H1 (cell line): ENCODE measurements at regions not wholly inside any gene's neighbourhood (a gene's known extent, or its start where the extent isn't known, plus 50 kb on each side); places are given as distances from the start of the nearest gene placed in this dataset.

ENCODE experiments used
- CTCF ChIA-PET: fragments of 300-600 bp; sonication (Branson Sonifier 250); formaldehyde crosslinking; loops from one replicate; lab custom pipeline; 2021; ENCODE audit not compliant: partially characterized antibody; lab: Charles Lee
- POLR2A ChIA-PET: fragments of 300-600 bp; sonication (Branson Sonifier 250); formaldehyde crosslinking; loops from one replicate; lab custom pipeline; 2021; ENCODE audit warnings: inconsistent platforms; ENCODE audit not compliant: partially characterized antibody; lab: Charles Lee
- DNase-seq, 2 experiments: peaks; one replicate each; pipeline versions ENCODE4 v3.0.0 to v3.0.0-alpha.2; 2010 to 2022; ENCODE audit warnings: low spot score in 2 of 2, low read depth in 1 of 2, mixed read lengths in 1 of 2
- FAIRE-seq: peaks from 2 replicates; lab custom pipeline; 2011; peaks lifted over from hg19 to GRCh38; lab: Jason Lieb, UNC
- H2AFZ ChIP-seq: 2 replicates; pipeline ENCODE4 v1.8.1; 2012; ENCODE audit warnings: low read length, inconsistent platforms
- H2AK5ac ChIP-seq: 2 replicates; pipeline ENCODE4 v1.6.1; 2013; ENCODE audit warnings: low read depth, low read length
- H2BK120ac ChIP-seq: replicated peaks from 2 replicates; pipeline ENCODE3; 2013; ENCODE audit warnings: low read depth, low read length, inconsistent platforms
- H2BK12ac ChIP-seq: 2 replicates; pipeline ENCODE4 v1.6.1; 2013; ENCODE audit warnings: low read depth, low read length
- H2BK15ac ChIP-seq: 2 replicates; pipeline ENCODE4 v1.6.1; 2013; ENCODE audit warnings: low read length
- H2BK20ac ChIP-seq: 2 replicates; pipeline ENCODE4 v1.6.1; 2013; ENCODE audit warnings: low read length
- H2BK5ac ChIP-seq: 2 replicates; pipeline ENCODE4 v1.6.1; 2013; ENCODE audit warnings: low read depth, low read length
- H3K14ac ChIP-seq: 2 replicates; pipeline ENCODE4 v1.6.1; 2013; ENCODE audit warnings: inconsistent platforms; ENCODE audit not compliant: insufficient read length
- H3K18ac ChIP-seq: 2 replicates; pipeline ENCODE4 v1.6.1; 2013; ENCODE audit warnings: low read length; ENCODE audit errors: extremely low read depth
- H3K23ac ChIP-seq: 2 replicates; pipeline ENCODE4 v1.6.1; 2013; ENCODE audit warnings: inconsistent platforms; ENCODE audit not compliant: insufficient read length
- H3K23me2 ChIP-seq: 2 replicates; pipeline ENCODE4 v1.6.1; 2013; ENCODE audit warnings: low read depth, low read length
- H3K27ac ChIP-seq: 2 replicates; pipeline ENCODE4 v1.6.1; 2011; ENCODE audit warnings: low read depth, low read length, inconsistent platforms
- H3K27me3 ChIP-seq, 4 experiments: replicated peaks in 1 of 4; 1 replicate in 1 of 4; 2 replicates in 3 of 4; pipeline versions ENCODE4 v1.6.1 to v1.8.1; 2011 to 2013; ENCODE audit warnings: low read length in 3 of 4, mild to moderate bottlenecking in 3 of 4, inconsistent platforms in 2 of 4, mixed read lengths in 2 of 4, moderate library complexity in 1 of 4; ENCODE audit not compliant: control insufficient read depth in 3 of 4, insufficient read depth in 3 of 4; ENCODE audit errors: extremely low read depth in 1 of 4
- H3K36me3 ChIP-seq, 4 experiments: 2 replicates each; pipeline versions ENCODE4 v1.6.1 to v1.8.1; 2011 to 2013; ENCODE audit warnings: mild to moderate bottlenecking in 4 of 4, low read length in 3 of 4, moderate library complexity in 2 of 4, control low read depth in 1 of 4, inconsistent platforms in 1 of 4; ENCODE audit not compliant: insufficient read depth in 4 of 4, control insufficient read depth in 2 of 4
- H3K4ac ChIP-seq: replicated peaks from 2 replicates; pipeline ENCODE3; 2013; ENCODE audit warnings: low read length, low read depth, mixed read lengths, inconsistent platforms; ENCODE audit not compliant: insufficient read length
- H3K4me1 ChIP-seq, 4 experiments: replicated peaks in 1 of 4; 1 replicate in 1 of 4; 2 replicates in 3 of 4; pipeline versions ENCODE4 v1.6.1 to v1.8.1; 2011 to 2013; ENCODE audit warnings: low read length in 3 of 4, inconsistent platforms in 2 of 4, mixed read lengths in 1 of 4; ENCODE audit not compliant: insufficient read depth in 4 of 4, control insufficient read depth in 3 of 4
- H3K4me2 ChIP-seq, 2 experiments: 2 replicates each; pipeline versions ENCODE4 v1.6.1 to v1.8.1; 2011 to 2013; ENCODE audit warnings: low read depth in 2 of 2, low read length in 2 of 2, control low read depth in 1 of 2, inconsistent platforms in 1 of 2, mild to moderate bottlenecking in 1 of 2; ENCODE audit not compliant: insufficient read depth in 1 of 2
- H3K4me3 ChIP-seq, 4 experiments: fragments of 200-600, 300-600 bp in 1 of 4; sonication (generic), shearing (Covaris generic), sonication (Bioruptor Twin) in 1 of 4; 2 replicates each; pipeline versions ENCODE4 v1.5.1 to v1.8.1; 2011 to 2016; ENCODE audit warnings: low read length in 4 of 4, low read depth in 3 of 4, control low read depth in 2 of 4, inconsistent platforms in 2 of 4, mild to moderate bottlenecking in 2 of 4, mixed read lengths in 1 of 4, moderate library complexity in 1 of 4; ENCODE audit not compliant: insufficient read depth in 2 of 4; ENCODE audit errors: extremely low read depth in 1 of 4
- H3K56ac ChIP-seq: replicated peaks from 2 replicates; pipeline ENCODE3; 2013; ENCODE audit warnings: low read depth, mild to moderate bottlenecking, mixed read lengths, low read length, inconsistent platforms; ENCODE audit not compliant: insufficient read length
- H3K79me1 ChIP-seq: 2 replicates; pipeline ENCODE4 v1.6.1; 2013; ENCODE audit warnings: low read depth, low read length, control low read depth
- H3K79me2 ChIP-seq, 2 experiments: 2 replicates each; pipeline versions ENCODE4 v1.6.1 to v1.8.1; 2012 to 2013; ENCODE audit warnings: low read length in 2 of 2, mild to moderate bottlenecking in 2 of 2, inconsistent platforms in 1 of 2; ENCODE audit not compliant: insufficient read depth in 2 of 2, control insufficient read depth in 1 of 2
- H3K9ac ChIP-seq, 4 experiments: replicated peaks in 1 of 4; 1 replicate in 1 of 4; 2 replicates in 3 of 4; pipeline versions ENCODE4 v1.6.1 to v1.8.1; 2011 to 2013; ENCODE audit warnings: low read depth in 3 of 4, low read length in 3 of 4, control low read depth in 2 of 4, mild to moderate bottlenecking in 2 of 4, moderate library complexity in 2 of 4, inconsistent platforms in 1 of 4; ENCODE audit errors: extremely low read depth in 1 of 4
- H3K9me3 ChIP-seq, 2 experiments: 2 replicates each; pipeline versions ENCODE4 v1.6.1 to v1.8.1; 2012 to 2013; ENCODE audit warnings: mild to moderate bottlenecking in 2 of 2, moderate library complexity in 2 of 2, control low read depth in 1 of 2, inconsistent platforms in 1 of 2, low read depth in 1 of 2, low read length in 1 of 2, mixed read lengths in 1 of 2; ENCODE audit not compliant: insufficient read depth in 2 of 2
- H4K20me1 ChIP-seq, 2 experiments: replicated peaks in 1 of 2; 2 replicates each; pipeline versions ENCODE3 to v1.8.1; 2011 to 2013; ENCODE audit warnings: inconsistent platforms in 2 of 2, low read length in 2 of 2, mild to moderate bottlenecking in 1 of 2; ENCODE audit not compliant: insufficient read depth in 2 of 2, control insufficient read depth in 1 of 2
- H4K5ac ChIP-seq: 2 replicates; pipeline ENCODE4 v1.6.1; 2013; ENCODE audit warnings: low read length, low read depth, mixed read lengths, inconsistent platforms; ENCODE audit not compliant: insufficient read length
- H4K8ac ChIP-seq: 2 replicates; pipeline ENCODE4 v1.8.0; 2013; ENCODE audit warnings: mild to moderate bottlenecking, moderate library complexity, low read length, inconsistent platforms; ENCODE audit not compliant: insufficient read depth; ENCODE audit errors: extremely low read depth
- H4K91ac ChIP-seq: replicated peaks from 2 replicates; pipeline ENCODE3; 2013; ENCODE audit warnings: low read length, mixed read lengths, inconsistent platforms; ENCODE audit not compliant: insufficient read length
- ASH2L ChIP-seq: fragments of 200-600, 300-600 bp; sonication (generic); IDR thresholded peaks from one replicate; pipeline ENCODE4 v1.7.1; 2017; ENCODE audit warnings: low read length
- CHD1 ChIP-seq: IDR thresholded peaks from 2 replicates; pipeline ENCODE4 v1.6.1; 2012; ENCODE audit warnings: low read depth, low read length, improper control_type of control experiment
- JUN ChIP-seq: IDR thresholded peaks from 2 replicates; pipeline ENCODE4 v1.6.1; 2011; ENCODE audit warnings: low read depth, mild to moderate bottlenecking, improper control_type of control experiment, low read length
- RFX5 ChIP-seq: IDR thresholded peaks from 2 replicates; pipeline ENCODE4 v1.6.1; 2011; ENCODE audit warnings: low read depth, low read length, improper control_type of control experiment, borderline replicate concordance
- TBP ChIP-seq: IDR thresholded peaks from 2 replicates; pipeline ENCODE4 v1.6.1; 2011; ENCODE audit warnings: low read depth, low read length, improper control_type of control experiment
- TCF12 ChIP-seq: IDR thresholded peaks from 2 replicates; pipeline ENCODE4 v1.6.1; 2011; ENCODE audit warnings: low read depth, mild to moderate bottlenecking, low read length
- ZNF274 ChIP-seq: IDR thresholded peaks from 2 replicates; pipeline ENCODE4 v1.7.0; 2012; ENCODE audit warnings: low read length, borderline replicate concordance; ENCODE audit errors: extremely low read depth
- WGBS, 2 experiments: shearing (Covaris generic) in 1 of 2; methylation state at CpG; one replicate each; pipeline versions ENCODE4 v1.1.6 to v1.1.7; 2013 to 2015; ENCODE audit warnings: low lambda C conversion rate in 2 of 2, mixed read lengths in 2 of 2, inconsistent platforms in 1 of 2, low coverage in 1 of 2, missing lambda C conversion rate in 1 of 2; ENCODE audit not compliant: insufficient replicate concordance in 2 of 2, insufficient coverage in 1 of 2, insufficient read length in 1 of 2; ENCODE audit errors: extremely low coverage in 1 of 2, missing lambda C conversion rate in 1 of 2; 5-methylcytosine and 5-hydroxymethylcytosine counted together

DNA sequence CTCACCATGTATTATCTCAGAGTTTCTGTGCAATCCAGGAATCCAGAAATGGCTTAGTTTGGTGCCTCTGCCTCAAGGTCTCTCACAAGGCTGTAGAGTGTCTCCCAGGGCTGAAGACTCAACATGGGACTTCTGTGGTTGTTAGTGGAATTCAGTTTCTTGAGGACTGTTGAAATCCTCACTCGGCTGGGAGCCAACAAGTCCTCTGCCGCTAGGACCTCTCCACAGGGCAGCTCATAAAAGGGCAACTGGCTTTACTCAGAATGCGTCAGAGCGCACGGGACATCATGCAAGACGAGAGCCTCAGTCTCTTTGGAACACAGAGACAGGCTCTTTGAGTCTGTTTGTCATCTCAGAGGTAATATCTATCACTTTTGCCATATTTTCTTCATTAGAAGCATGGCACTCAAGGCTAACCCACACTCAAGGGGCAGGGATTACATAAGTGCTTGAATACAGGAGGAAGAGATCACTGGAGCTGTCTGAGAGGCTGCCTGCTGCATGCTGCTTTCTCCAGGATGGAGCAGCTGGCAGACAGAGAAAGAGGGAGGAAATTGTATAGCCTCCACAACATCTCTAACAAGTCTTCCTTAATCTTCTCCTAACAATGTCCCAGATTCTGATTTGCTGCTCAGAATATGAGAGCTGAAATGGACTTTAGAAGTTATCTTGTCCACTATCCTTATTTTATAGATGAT, 97.5 kb upstream of the ASIC2 start:
- peaks cover 0 to 1% of the 10 kb centered on the region in 2 experiments for H4K20me1 ChIP-seq
- DNase-seq = no peak
- H3K79me1 ChIP-seq = no peaks in the 10 kb centered on the region
- H2AFZ ChIP-seq = no peak overlapping the region
- H4K8ac ChIP-seq = no peak overlapping the region
- H3K27me3 ChIP-seq = no peaks in the 10 kb centered on the region
- no peaks in the 10 kb centered on the region for H3K79me2 ChIP-seq
- no peak overlapping the region for H4K91ac ChIP-seq
- no peak overlapping the region for H4K5ac ChIP-seq
- no peak overlapping the region for H3K56ac ChIP-seq
- H2AK5ac ChIP-seq = no peak overlapping the region
- H3K23ac ChIP-seq = no peak overlapping the region
- peaks cover 2% of the 10 kb centered on the region; the same call in 1 of the 2 replicates for H3K23me2 ChIP-seq
- 0 out of 7 replicates have a peak, but pooled peaks cover 0 to 2% (median 0%) of the 10 kb centered on the region in 4 experiments for H3K4me1 ChIP-seq
- H2BK120ac ChIP-seq = no peak overlapping the region
- H3K9me3 ChIP-seq = no peaks in the 10 kb centered on the region
- H3K4ac ChIP-seq = no peak overlapping the region
- H2BK15ac ChIP-seq = no peak overlapping the region
- CTCF ChIA-PET = interaction anchor here (0.6 to 1.1 kb wide), 2 partner anchors 14 to 129 kb away, joined by 3 to 4 read pairs; no protein-coding TSS in a partner anchor
- no peak overlapping the region for H2BK5ac ChIP-seq
- TF ChIP-seq CHD1 (no peak), ASH2L (no peak), TBP (no peak), JUN (no peak), RFX5 (no peak), TCF12 (no peak), ZNF274 (no peak)
- TF ChIP-seq, all 59 proteins: peak for 0
- no peak overlapping the region for H3K9ac ChIP-seq
- H2BK12ac ChIP-seq = no peak overlapping the region
- POLR2A ChIA-PET = no interaction called here
- no peak overlapping the region for H3K18ac ChIP-seq
- no peak overlapping the region for H3K4me3 ChIP-seq
- no peak overlapping the region for H2BK20ac ChIP-seq
- FAIRE-seq = no peak
- 82% methylated on average over 6 of the region's 6 CpGs; no CpG with 5 or more reads in 1 of the 2 experiments for WGBS, 2 experiments
- H3K4me2 ChIP-seq = no peak overlapping the region
- H3K36me3 ChIP-seq = no peaks in the 10 kb centered on the region
- no peak overlapping the region for H3K27ac ChIP-seq
- H3K14ac ChIP-seq = no peak overlapping the region
